LNCAP (cell line): ENCODE measurements at regions not wholly inside any gene's neighbourhood (a gene's known extent, or its start where the extent isn't known, plus 50 kb on each side); places are given as distances from the start of the nearest gene placed in this dataset.

Source experiments
- TF ChIP-seq, protein P1 (sequence below): fragments of 450-650 bp; IDR thresholded peaks from 2 replicates; pipeline ENCODE4 v1.5.1; 2017; ENCODE audit warnings: mild to moderate bottlenecking

- TF ChIP-seq, protein P1, sequence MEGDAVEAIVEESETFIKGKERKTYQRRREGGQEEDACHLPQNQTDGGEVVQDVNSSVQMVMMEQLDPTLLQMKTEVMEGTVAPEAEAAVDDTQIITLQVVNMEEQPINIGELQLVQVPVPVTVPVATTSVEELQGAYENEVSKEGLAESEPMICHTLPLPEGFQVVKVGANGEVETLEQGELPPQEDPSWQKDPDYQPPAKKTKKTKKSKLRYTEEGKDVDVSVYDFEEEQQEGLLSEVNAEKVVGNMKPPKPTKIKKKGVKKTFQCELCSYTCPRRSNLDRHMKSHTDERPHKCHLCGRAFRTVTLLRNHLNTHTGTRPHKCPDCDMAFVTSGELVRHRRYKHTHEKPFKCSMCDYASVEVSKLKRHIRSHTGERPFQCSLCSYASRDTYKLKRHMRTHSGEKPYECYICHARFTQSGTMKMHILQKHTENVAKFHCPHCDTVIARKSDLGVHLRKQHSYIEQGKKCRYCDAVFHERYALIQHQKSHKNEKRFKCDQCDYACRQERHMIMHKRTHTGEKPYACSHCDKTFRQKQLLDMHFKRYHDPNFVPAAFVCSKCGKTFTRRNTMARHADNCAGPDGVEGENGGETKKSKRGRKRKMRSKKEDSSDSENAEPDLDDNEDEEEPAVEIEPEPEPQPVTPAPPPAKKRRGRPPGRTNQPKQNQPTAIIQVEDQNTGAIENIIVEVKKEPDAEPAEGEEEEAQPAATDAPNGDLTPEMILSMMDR = no peak
Observed at GRCh38 chr1:63199706-63200335, 122.5 kb upstream of the FOXD3 start.

GRCh38 chr1:63200676-63201075 is 121.7 kb upstream of the FOXD3 start:
- TF ChIP-seq, protein P1 = no peak

DNA sequence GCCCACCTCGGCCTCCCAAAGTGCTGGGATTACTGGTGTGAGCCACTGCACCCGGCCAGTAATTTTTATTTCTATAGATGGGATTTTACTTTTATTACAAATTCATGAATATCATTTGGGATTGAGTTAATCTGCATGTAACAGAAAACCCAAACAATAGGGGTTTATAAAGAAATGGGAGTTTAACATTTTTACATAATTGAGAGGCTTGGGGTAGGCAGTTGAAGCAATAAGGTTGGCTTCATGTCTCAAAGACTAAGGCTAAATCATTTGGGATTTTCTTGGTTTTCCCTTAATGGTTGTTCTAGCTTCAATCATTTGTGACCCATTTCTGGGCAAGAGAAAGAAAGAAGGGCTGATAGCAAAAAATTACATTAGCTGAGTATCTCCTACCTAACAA is 118.7 kb upstream of the FOXD3 start:
- TF ChIP-seq, protein P1 = no peak

DNA sequence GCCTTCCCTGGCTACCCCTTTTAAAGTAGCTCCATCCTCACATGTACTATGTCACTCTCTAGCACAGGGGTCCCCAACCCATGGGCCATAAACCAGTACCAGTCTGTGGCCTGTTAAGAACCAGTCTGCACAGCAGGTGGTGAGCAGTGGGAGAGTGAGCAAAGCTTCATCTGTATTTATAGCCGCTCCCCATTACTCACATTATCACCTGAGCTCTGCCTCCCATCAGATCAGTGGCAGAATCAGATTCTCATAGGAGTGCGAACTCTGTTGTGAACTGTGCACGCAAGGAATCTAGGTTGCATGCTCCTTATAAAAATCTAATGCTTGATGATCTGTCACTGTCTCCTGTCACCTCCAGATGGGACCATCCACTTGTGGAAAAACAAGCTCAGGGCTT is 116.6 kb upstream of the FOXD3 start:
- TF ChIP-seq, protein P1 = no peak

DNA sequence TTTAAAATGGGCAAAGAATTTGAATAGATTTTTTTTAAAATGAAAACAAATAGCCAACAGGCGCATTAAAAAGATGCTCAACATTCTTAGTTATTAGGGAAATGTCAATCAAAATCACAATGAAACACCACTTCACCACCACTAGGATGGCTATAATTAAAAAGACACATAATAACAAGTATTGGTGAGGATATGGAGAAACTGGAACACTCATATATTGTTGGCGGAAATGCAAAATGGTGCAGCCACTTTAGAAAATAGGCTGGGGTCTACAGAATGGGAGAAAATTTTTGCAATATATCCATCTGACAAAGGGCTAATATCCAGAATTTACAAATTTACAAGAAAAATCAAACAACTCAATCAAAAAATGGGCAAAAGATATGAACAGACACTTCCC is 107.8 kb upstream of the FOXD3 start:
- TF ChIP-seq, protein P1 = no peak

DNA sequence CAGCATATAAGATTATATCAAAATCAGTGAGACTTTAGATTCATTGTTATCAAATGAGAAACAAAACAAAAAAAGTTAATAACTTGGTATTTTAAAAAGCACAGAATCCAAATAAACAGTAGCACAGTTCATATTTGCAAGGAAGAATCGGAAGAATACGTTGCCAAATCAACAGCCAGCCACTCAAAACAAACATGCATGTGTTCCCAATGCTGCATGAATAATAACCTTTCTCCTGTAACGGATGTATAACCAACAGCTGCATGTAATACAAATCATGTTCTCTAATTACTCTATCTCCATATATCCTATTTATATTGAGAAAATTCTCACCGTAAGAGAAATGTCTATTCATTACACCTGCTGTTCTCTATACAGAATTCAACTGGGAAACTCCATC is 98.9 kb upstream of the FOXD3 start:
- TF ChIP-seq, protein P1 = no peak

DNA sequence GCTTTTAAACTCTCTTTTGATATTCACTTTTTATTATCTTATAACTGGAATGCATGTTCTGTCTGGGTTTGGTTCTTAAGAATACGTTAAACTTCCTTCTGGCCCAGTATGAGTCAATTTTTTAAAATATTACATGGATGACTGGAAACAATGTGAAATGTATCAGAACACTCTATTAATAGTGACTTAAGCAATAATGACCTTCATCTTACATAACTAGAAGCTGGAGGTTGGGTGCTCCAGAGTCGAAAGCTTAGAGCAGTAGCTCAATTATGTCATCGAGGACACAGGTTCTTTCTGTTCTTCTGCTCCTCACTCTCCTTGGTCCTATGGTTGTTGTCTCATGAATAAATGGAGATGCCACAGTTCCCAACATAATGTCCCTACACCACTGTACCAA is 91.6 kb upstream of the FOXD3 start:
- TF ChIP-seq, protein P1 = no peak

DNA sequence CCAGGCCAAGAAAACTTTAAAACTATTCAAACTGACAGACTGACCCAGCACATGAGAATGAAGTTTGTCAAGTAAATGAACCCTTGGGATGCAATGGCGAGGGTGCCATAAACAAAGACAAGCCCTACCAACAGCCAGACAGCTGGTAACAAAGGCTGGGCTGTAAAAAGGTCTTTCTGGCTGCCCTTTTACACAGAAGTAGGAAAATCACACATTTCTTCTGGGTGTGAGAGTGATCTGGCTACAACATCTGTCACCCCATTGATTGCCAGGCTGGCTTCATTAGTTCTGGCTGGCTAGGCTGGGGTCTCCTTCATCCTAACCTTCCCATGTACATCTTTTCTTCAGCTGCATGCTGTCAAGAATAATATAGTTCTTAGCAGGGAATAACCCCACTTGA is 83.6 kb upstream of the FOXD3 start:
- TF ChIP-seq, protein P1 = no peak
